HG03565 (cell line): ENCODE measurements at regions not wholly inside any gene's neighbourhood (a gene's known extent, or its start where the extent isn't known, plus 50 kb on each side); places are given as distances from the start of the nearest gene placed in this dataset.

Experiments used
- ATAC-seq: cut with Tn5 transposase; IDR thresholded peaks from one replicate; pipeline ENCODE4 v1.9.1; 2021; ENCODE audit warnings: mild to moderate bottlenecking, moderate library complexity; ENCODE audit not compliant: unreplicated experiment

DNA sequence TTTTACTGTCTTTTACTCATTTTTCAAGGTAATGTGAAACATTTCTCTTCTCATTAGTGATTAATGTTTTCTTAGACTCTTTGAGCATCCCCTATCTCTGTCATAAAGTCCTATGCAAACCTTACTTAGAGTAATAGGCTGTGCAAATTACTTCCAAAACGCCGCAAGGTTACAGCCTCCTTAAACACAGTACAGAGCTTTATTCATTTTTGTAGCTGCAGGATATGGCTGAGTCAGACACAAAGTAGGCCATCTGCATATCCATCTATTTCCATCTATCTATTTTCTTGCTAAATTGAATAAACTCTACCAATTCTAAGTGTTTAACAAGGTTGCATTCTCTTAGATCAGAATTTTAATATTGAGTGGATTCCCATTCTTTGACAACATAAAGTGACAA, 335.6 kb upstream of the SLC16A7 start:
- no peak for ATAC-seq

DNA sequence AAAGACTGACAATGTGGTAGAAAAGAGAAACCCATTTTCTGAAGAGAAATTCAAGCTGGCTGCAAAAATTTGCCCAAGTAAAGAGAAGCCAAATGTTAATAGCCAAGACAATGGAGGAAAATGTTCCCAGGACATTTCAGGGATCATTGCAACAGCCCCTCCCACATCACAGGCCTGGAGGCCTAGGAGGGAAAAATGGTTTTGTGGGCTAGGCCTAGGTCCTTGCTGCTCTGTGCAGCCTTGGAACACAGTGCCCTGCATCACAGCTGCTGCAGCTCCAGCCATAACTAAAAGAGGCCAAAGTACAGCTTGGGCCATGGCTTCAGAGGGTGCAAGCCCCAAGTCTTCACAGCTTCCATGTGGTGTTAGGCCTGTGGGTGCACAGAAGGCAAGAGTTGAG, 332.4 kb upstream of the LRIG3 start:
- ATAC-seq, result no peak

DNA sequence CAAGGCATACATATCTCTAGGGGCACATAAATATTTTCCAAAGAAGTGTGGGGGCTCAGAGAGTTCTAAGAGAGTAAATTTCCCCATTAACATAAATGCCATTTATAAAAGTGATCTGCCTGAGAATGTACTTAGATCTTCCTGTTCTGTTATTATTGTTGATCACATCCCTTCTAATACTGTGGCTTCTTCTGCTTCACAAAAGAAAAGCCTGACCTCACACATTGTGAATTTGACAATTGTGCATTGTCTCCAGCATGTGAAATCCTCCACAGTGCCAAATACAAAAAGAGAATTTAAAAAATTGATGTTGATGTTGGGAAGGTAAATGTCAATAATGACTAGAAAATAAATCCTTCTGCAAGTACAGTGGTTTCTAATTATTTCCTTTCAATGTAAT, 330.5 kb upstream of the LRIG3 start:
- ATAC-seq, result no peak

DNA sequence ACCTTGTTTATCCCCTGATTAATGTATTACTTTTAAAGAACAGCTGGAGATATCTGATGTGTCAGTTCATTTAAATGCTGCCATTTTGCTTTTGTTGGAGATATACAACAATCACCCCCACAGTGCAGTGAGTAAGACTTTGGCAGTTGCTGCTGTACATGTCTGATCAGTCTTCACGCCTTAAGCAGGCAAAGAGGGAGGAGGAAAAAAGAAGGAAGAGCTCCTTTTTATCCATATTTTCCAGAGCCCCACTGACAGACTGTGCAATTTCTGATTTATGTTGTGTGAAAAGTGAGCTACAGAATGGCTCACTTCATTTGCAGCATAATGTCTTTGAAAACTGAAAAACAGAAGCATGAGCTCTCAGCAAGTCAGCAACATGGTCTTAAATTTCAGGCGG, 319.7 kb upstream of the LRIG3 start:
- no peak for ATAC-seq

DNA sequence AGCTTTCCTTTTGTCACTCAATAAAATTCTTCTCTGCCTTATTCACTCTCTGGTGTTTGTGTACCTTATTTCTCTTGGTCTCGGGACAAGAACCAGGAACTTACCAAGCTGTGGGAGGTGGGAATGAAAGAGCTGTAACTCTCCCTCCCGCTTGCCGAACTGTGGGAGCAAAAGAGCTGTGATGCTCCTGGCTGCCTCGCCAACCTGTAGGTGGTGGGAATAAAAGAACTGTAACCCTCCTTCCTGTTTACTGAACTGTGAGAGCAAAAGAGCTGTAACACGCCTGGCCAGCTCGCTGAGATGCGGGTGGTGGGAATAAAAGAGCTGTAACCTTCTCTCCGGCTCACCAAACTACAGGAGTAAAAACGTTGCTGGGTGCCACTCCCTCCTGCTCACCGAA, 314.1 kb upstream of the LRIG3 start:
- ATAC-seq, result no peak

DNA sequence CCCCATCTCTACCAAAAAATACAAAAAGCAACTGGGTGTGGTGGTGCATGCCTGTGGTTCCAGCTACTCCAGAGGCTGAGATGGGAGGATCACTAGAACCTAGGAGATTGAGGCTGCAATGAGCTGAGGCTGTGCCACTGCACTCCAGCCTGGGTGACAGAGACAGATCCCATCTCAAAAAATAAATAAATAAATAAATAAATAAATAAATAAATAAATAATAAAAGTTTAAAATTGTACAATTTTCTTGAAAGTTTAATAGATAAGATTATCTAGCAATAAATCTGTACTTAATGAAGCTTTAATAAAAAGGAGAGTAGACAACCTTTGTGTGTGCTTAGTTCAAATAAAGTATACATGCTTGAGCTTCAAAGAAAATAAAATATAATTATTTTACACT, 310.0 kb upstream of the LRIG3 start:
- ATAC-seq, result no peak

DNA sequence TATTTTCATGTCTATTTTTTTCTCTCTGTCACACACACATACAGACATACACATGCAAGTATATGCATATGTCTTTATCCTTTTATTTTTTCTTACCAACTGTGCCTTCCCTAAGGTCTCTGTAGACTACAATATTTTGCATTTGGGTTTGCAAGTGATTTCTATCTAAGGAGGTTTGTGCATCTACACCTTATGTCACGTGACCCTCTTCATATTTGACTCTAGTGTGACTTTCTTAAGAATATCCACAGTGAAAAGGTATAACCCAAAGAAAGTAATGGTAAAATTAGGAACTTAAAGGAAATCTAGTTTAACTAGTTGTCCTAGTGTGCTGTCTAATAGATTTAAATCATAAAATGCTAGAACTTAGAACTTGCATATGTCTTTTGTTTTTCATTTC, 298.8 kb upstream of the LRIG3 start:
- no peak for ATAC-seq

DNA sequence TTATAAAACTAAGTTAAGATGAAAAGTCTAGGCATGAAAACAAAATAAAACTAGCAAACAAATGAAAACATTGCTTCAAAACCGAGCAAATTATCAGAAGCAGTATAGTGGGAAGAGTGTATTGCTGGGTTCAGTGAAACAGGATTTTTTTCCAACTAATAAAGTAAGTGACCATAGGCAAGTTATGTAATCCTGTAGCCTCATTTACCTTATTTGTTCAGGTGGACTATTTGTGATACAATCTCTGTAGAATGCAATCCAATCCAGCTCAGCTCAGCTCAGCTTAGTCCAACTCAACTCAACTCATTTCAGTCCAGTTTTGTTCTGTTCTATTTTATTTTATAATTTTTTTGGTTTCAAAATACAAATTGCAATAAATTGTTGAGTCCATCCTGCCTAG, 276.7 kb upstream of the LRIG3 start:
- ATAC-seq, result no peak

DNA sequence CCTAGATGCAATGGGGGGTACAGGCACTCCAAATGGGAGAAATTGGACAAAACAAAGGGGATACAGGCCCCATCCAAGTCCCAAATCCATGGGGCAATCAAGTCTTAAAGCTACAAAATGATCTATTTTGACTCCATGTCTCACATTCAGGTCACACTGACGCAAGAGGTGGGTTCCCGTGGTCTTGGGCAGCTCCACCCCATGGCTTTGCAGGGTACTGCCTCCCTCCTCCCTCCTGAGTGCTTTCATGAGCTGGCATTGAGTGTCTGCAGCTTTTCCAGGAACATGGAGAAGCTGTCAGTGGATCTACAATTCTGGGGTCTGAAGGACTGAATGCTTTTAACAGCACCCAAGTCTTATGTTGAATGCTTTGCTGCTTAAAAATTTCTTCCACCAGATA, 274.5 kb upstream of the LRIG3 start:
- ATAC-seq, result no peak

DNA sequence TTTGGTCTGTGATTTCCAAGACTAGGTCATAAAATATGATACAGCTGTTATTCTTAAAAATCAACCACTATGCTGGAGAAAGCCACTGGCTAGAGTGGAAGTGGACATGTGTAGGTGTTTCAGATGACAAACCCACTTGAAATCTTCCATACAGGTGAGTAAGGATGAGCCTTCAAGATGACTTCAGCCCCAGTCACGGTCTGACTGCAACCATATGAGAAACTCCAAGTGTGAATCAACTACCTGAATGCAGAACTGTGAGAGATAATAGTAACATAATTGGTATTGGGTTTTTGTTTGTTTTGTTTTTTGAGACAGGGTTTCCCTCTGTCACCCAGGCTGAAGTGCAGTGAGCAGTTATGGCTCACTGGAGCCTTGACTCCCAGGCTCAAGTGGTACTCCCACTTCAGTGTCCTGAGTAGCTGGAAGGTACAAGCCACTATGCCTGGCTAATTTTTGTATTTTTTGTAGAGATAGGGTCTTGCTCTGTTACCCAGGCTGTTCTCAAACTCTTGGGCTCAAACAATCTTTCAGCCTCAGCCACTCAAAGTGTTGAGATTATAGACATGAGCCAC, 273.3 kb upstream of the LRIG3 start:
- ATAC-seq, result no peak

DNA sequence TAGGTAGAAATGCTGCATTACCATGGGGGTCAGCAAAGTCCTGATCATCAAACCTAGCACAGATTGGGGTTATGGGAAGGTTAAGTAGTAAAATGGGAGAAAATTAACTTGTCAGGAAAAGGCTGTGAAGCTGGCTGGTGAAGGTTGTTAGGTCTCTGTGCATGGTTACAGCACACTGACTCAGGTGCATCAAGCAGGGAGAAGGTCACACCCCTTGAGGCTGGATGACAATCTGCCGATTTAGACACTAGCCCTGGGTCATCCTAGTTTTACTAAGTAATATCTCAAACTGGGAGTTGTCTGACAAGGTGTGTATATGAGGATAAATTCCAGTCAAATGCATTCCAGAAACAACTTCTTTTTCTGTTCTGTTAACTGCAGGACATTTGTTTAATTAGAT, 271.1 kb upstream of the LRIG3 start:
- ATAC-seq, result no peak

DNA sequence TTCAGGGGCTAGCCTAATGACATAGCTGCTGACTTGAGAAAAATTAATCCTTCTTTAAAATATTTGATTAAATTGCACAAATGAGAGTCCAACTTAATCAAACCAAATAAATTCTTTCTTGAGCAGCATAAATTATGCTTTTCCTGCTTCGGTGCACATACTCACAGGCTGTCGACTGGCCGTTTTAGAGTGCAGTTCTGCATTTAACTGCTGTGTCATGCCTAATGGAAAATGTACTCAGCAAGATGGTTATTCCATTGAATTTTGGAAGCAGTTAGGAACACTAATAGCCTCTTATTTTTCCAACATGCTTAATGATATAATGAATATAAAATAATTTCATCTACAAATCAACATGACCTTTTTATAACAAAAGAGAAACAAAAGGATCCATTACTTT, 266.1 kb upstream of the LRIG3 start:
- ATAC-seq, result no peak

DNA sequence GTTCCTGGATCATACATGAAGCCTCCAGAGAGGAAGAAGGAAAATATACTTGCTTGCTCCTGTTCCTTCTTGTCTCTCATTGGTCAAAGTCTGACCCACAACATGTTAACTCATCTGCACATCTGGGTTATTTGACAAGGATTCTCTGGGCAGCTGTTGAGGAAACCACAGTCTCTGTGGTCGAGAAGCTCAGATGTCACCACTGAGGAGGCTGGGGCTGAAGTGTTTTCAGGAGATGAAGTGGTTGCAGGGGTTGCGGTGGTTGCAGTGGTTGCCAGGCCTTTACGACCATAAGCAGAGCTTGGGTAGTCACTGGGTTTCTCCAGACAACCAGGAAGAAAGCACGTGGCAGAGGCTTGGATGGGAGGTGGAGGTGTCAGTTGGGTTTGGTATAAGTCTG, 265.0 kb upstream of the LRIG3 start:
- peak; percentile 45 for ATAC-seq

DNA sequence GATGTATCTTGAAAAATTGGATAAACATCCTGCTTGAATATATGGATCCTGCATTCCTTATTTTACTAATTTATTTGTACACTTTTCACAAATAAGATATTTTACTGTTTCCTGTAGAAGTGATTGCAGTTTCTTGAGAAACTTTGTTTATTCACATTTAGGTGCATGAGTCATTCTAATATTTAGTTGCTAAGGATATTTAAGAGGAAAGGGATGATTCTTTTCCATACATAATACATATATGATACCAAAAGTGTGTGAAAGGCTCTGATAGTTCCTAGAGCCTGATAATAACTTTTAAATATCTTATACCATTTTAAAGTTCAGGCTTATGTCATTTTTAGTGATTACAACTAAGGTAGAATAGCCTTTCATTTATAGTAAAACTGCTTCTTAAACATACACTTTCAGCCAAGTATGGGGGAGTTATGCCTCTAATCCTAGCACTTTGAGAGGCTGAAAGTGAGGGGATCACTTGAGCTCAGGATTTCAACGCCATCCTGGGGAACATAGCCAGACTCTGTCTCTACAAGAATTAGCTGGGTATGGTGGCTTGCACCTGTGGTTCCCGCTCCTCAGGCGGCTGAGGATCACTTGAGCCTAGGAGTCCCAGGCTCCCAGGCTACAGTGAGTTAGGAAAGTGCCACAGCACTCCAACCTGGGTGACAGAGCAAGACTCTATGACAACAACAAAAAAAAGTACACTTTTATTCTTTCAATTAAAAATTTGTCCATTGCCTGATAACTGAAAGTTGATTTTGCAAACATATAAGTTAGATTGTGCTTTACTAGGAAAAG, 262.6 kb upstream of the LRIG3 start:
- no peak for ATAC-seq

DNA sequence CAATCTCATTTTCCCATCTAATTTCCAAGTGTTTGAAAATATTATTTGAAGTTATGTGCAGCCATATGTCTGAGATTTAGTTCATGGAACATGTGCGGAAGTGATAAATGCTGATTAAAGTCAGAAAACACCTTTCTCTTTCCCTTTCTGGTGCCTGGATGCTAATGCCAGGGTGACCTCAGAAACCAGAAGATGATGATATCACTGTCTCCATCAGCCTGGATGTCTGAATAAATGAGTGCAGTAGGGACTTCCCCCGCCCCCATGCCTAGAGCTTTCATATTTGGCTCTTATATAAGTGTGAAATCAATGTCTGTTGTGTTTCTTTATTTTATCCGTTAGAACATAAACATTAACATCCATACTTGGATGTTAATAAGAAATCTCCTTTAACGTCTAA, 261.9 kb upstream of the LRIG3 start:
- ATAC-seq, result no peak

DNA sequence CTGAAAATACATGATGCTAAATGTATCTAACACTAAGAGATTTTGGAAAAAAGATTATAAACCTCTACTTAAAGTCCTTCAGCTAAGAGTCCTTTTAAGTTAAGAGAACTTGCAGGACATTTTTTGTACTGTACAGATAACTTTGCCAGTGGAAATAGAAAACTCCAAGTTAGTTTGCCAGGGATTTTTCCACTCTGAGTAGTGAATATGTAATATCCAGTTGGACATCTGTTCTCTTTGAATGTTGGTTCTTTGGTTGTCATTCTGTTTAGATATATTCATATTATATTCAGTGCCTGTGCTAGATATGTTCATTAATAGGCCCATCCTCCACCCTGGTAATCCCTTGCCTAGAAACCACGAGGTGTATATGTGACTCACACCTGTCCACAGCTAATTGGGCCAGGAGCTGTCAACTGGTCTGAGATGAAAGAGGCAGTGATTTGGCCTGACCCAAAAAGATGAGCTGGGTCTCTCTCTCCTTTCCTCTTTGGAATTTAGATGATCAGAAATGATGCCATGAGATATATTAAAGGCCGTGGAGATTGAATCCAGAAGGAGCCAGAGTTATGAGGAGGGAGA, 261.0 kb upstream of the LRIG3 start:
- ATAC-seq, result no peak

DNA sequence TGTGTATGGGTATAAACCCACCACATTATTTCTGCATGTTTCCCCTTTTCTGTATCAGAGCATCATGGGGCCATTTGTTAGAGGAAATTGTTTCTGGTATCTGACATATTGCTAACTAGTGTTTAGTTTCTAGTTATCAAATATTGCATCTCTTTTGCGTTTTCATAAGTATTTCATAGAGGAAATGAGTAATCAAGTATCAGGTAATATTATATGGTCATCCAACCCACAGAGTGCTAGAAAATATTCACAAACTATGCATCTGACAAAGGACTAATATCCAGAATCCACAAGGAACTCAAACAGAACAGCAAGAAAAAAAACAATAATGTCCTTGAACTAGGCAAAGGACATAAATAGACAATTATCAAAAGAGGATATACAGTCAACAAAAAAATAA, 258.9 kb upstream of the LRIG3 start:
- no peak for ATAC-seq

DNA sequence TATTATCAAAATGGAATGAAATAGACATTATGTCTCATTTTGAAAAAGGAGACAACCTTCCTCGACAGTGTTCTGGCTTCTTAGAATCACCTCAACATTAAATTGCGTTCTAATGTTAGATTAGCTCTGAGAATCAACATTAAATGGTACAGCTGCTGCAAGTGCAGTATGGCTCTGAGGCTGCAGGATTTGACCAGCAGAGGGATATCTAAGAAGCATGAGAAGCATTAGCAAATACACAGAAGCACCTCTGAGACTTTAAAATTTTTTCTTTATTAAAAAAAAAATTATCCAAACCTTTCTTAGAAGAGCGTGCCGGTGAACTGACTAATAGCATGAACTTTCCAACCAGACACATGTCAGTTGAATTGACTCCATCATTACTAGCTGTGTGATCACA, 253.4 kb upstream of the LRIG3 start:
- ATAC-seq, result no peak

DNA sequence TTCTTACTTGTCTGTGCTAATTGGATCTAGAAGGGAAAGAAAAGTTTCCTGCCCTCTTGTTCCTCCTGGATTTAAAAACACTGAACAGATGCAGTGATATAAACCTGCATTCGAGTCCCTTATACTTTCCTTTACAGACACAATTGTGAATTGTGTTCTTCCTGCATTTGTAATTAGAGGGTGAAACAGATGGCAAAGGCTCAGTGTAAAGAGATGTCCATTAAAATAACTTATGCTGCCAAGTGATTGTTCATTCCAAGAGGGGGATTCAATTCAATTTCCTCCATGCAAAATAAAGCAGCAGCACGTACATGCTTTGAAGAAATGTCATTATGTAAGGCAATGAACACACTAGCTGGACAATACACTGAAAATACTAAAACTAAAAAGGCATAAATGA, 248.3 kb upstream of the LRIG3 start:
- no peak for ATAC-seq

DNA sequence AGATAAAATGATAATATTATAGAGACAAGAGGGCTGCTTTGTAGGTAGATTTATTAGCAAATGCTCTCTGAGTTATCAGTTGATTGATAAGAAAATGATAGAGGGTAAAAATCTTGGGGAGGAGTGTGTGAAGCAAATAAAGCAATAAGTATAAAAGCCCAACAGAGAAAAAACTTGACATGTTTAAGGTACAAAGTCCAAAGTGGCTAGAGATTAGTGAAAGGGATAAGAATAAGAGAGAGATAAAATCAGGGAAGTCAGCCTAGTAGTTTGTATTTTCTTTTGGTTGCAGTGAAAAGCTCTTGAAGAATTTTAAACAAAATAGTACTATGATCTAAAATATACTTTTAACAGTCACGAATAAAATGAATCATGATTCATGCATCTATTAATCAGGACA, 246.2 kb upstream of the LRIG3 start:
- ATAC-seq, result no peak

DNA sequence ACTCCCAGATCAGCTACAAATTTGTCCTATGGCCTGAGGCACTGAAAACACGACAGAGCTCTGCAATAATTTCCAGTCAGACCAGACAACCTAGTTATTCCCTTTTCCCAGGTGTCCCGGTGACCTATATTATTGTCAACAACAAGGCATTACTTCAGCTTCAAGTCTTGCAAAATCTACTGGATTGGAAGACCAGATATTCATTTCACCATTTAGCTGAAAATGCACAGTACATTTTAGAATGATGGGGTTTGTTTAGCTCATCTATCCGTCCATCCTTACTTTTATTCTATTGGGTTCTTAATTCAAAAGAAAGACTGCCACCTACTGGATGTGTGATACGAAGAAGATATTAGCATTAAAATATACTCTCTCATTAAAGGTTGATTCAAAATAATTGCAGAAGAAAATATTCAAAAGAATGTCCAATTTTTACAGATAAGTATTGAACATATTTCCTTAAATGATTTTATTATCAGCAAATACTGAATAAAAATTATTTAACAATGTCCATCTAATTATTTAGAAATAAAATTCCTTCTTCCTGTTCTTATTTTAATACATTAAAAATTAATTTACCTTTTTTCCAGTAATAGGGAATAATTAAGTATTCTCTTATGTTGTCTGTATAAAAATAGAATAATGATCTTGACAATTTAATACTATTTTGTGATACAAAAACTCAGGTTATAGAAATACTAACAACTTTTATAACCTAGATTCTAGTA, 244.9 kb upstream of the LRIG3 start:
- ATAC-seq, result no peak

DNA sequence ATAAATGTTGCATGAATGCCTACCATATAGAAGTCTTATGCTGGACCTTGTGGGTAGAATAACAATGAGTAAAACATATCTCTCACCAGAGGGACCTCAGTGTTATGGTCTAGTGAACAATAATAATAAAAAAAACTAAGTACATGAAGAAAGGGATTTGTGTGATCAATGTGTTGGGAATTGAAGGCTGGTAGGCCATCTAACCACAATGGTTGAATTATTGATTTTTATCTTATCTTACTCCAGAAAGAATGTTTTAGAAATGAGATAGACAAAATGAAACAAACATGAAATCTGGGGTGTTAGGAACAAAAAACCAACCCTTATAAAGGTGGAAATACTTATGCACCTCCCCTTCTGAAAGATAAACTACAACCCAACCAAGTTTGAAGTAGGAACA, 243.9 kb upstream of the LRIG3 start:
- ATAC-seq, result no peak
